D341Med (cell line): ENCODE measurements at regions not wholly inside any gene's neighbourhood (a gene's known extent, or its start where the extent isn't known, plus 50 kb on each side); places are given as distances from the start of the nearest gene placed in this dataset.
"Not testable (repeated sequence)": the region's sequence is repeated elsewhere in the genome, so short reads cannot be mapped to it uniquely, and the experiment has no call there.

Source experiments
- DNase-seq: peaks from one replicate; pipeline ENCODE4 v3.0.0; 2012; ENCODE audit warnings: low spot score

- DNase-seq: no peak
Measured at GRCh38 chr7:66503551-66504031, 125.1 kb upstream of the KCTD7 start.

GRCh38 chr7:66504131-66504530 lies 124.5 kb upstream of the KCTD7 start:
- DNase-seq: no peak

GRCh38 chr7:66505009-66505408 lies 123.7 kb upstream of the KCTD7 start:
- DNase-seq: no peak

- DNase-seq: no peak
Measured at GRCh38 chr7:66505531-66506451, 122.9 kb upstream of the KCTD7 start.

GRCh38 chr7:66506703-66507102 lies 122.0 kb upstream of the KCTD7 start:
- not testable (repeated sequence) for DNase-seq

- DNase-seq: no peak
Measured at GRCh38 chr7:66507764-66508296, 120.9 kb upstream of the KCTD7 start.

GRCh38 chr7:66508431-66508830 lies 120.2 kb upstream of the KCTD7 start:
- DNase-seq: no peak

GRCh38 chr7:66514050-66514449 lies 114.6 kb upstream of the KCTD7 start:
- DNase-seq: no peak

- DNase-seq: no peak
Measured at GRCh38 chr7:66517212-66517909, 111.3 kb upstream of the KCTD7 start.

- DNase-seq: peak; percentile 18
Measured at GRCh38 chr7:66518151-66518691, 110.5 kb upstream of the KCTD7 start.

- no peak for DNase-seq
Measured at GRCh38 chr7:66521675-66522074, 107.0 kb upstream of the KCTD7 start.

GRCh38 chr7:66522518-66522917 lies 106.2 kb upstream of the KCTD7 start:
- DNase-seq: peak; percentile 68

- no peak for DNase-seq
Measured at GRCh38 chr7:66523409-66523808, 105.3 kb upstream of the KCTD7 start.

GRCh38 chr7:66524738-66525137 lies 103.9 kb upstream of the KCTD7 start:
- no peak for DNase-seq

GRCh38 chr7:66526782-66527181 lies 101.9 kb upstream of the KCTD7 start:
- DNase-seq: not testable (repeated sequence)

GRCh38 chr7:66528652-66529051 lies 100.0 kb upstream of the KCTD7 start:
- DNase-seq: no peak

GRCh38 chr7:66529883-66530610 lies 98.6 kb upstream of the KCTD7 start:
- DNase-seq: no peak

GRCh38 chr7:66535414-66536329 lies 93.0 kb upstream of the KCTD7 start:
- DNase-seq: no peak

- DNase-seq: no peak
Measured at GRCh38 chr7:66537380-66537779, 91.3 kb upstream of the KCTD7 start.

- no peak for DNase-seq
Measured at GRCh38 chr7:66537876-66538275, 90.8 kb upstream of the KCTD7 start.

- DNase-seq: no peak
Measured at GRCh38 chr7:66539264-66539623, 89.4 kb upstream of the KCTD7 start.
